ENCODE measurements at regions not wholly inside any gene's neighbourhood (a gene's known extent, or its start where the extent isn't known, plus 50 kb on each side); places are given as distances from the start of the nearest gene placed in this dataset.
"Not testable (repeated sequence)": the region's sequence is repeated elsewhere in the genome, so short reads cannot be mapped to it uniquely, and the experiment has no call there.

- not testable (repeated sequence) for DNase-seq (ENCODE audit: low read depth)
These were observed 1100.5 kb upstream of the ALCAM start for GRCh38 chr3:104266219-104266618.

- DNase-seq (ENCODE audit: low read depth): no peak
These were observed 1096.9 kb upstream of the ALCAM start for GRCh38 chr3:104269771-104270170.

GRCh38 chr3:104273046-104273649, 1093.6 kb upstream of the ALCAM start:
- DNase-seq (ENCODE audit: low read depth): no peak

GRCh38 chr3:104275199-104275598, 1091.5 kb upstream of the ALCAM start:
- no peak for DNase-seq (ENCODE audit: low read depth)

GRCh38 chr3:104279617-104280016, 1087.1 kb upstream of the ALCAM start:
- DNase-seq (ENCODE audit: low read depth): no peak

- no peak for DNase-seq (ENCODE audit: low read depth)
These were observed 1085.0 kb upstream of the ALCAM start for GRCh38 chr3:104281713-104282112.

GRCh38 chr3:104286645-104287044, 1080.1 kb upstream of the ALCAM start:
- no peak for DNase-seq (ENCODE audit: low read depth)

GRCh38 chr3:104291437-104291851, 1075.3 kb upstream of the ALCAM start:
- no peak for DNase-seq (ENCODE audit: low read depth)

- no peak for DNase-seq (ENCODE audit: low read depth)
These were observed 1074.8 kb upstream of the ALCAM start for GRCh38 chr3:104291878-104292277.

GRCh38 chr3:104297617-104298016, 1069.1 kb upstream of the ALCAM start:
- no peak for DNase-seq (ENCODE audit: low read depth)

- DNase-seq (ENCODE audit: low read depth): no peak
These were observed 1068.0 kb upstream of the ALCAM start for GRCh38 chr3:104298662-104299061.

GRCh38 chr3:104316118-104316517, 1050.6 kb upstream of the ALCAM start:
- no peak for DNase-seq (ENCODE audit: low read depth)

GRCh38 chr3:104323226-104323625, 1043.5 kb upstream of the ALCAM start:
- DNase-seq (ENCODE audit: low read depth): no peak

- DNase-seq (ENCODE audit: low read depth): no peak
These were observed 1019.4 kb upstream of the ALCAM start for GRCh38 chr3:104347291-104347690.

GRCh38 chr3:104349836-104350235, 1016.9 kb upstream of the ALCAM start:
- no peak for DNase-seq (ENCODE audit: low read depth)

GRCh38 chr3:104353951-104354350, 1012.8 kb upstream of the ALCAM start:
- DNase-seq (ENCODE audit: low read depth): no peak

- no peak for DNase-seq (ENCODE audit: low read depth)
These were observed 1007.2 kb upstream of the ALCAM start for GRCh38 chr3:104359546-104359945.

- no peak for DNase-seq (ENCODE audit: low read depth)
These were observed 1006.7 kb upstream of the ALCAM start for GRCh38 chr3:104360038-104360437.

GRCh38 chr3:104361748-104362147, 1005.0 kb upstream of the ALCAM start:
- not testable (repeated sequence) for DNase-seq (ENCODE audit: low read depth)

- DNase-seq (ENCODE audit: low read depth): no peak
These were observed 1004.4 kb upstream of the ALCAM start for GRCh38 chr3:104362319-104362718.

- no peak for DNase-seq (ENCODE audit: low read depth)
These were observed 999.7 kb upstream of the ALCAM start for GRCh38 chr3:104367000-104367399.

GRCh38 chr3:104368760-104369159, 997.9 kb upstream of the ALCAM start:
- DNase-seq (ENCODE audit: low read depth): no peak

- no peak for DNase-seq (ENCODE audit: low read depth)
These were observed 981.3 kb upstream of the ALCAM start for GRCh38 chr3:104385421-104385820.

- DNase-seq (ENCODE audit: low read depth): no peak
These were observed 978.1 kb upstream of the ALCAM start for GRCh38 chr3:104388619-104389018.

GRCh38 chr3:104392327-104392726, 974.4 kb upstream of the ALCAM start:
- no peak for DNase-seq (ENCODE audit: low read depth)

All from stimulated activated CD8-positive, alpha-beta memory T cell treated with anti-CD3 and anti-CD28 coated beads, Interleukin-15, amount 100 ng/mL, for 1 hour (primary cell).